GM21381 (cell line): ENCODE measurements at regions not wholly inside any gene's neighbourhood (a gene's known extent, or its start where the extent isn't known, plus 50 kb on each side); places are given as distances from the start of the nearest gene placed in this dataset.

ENCODE experiments used
- ATAC-seq: cut with Tn5 transposase; IDR thresholded peaks from one replicate; pipeline ENCODE4 v1.9.1; 2021; ENCODE audit warnings: mild to moderate bottlenecking, moderate library complexity; ENCODE audit not compliant: unreplicated experiment

GRCh38 chr19:5237939-5238480 lies 102.6 kb downstream of the PTPRS start:
- no peak for ATAC-seq

GRCh38 chr19:5237190-5237780 lies 103.3 kb downstream of the PTPRS start:
- ATAC-seq, result no peak

- ATAC-seq, result no peak
These were observed 105.0 kb downstream of the PTPRS start for GRCh38 chr19:5235458-5236219.

GRCh38 chr19:5234412-5234811 lies 106.2 kb downstream of the PTPRS start:
- ATAC-seq, result no peak

GRCh38 chr19:5232798-5233505 lies 107.7 kb downstream of the PTPRS start:
- ATAC-seq, result no peak

- no peak for ATAC-seq
These were observed 108.5 kb downstream of the PTPRS start for GRCh38 chr19:5231857-5232678.

- ATAC-seq, result no peak
These were observed 109.7 kb downstream of the PTPRS start for GRCh38 chr19:5230730-5231555.

GRCh38 chr19:5229778-5230335 lies 110.8 kb downstream of the PTPRS start:
- ATAC-seq, result no peak

- ATAC-seq, result no peak
These were observed 111.5 kb downstream of the PTPRS start for GRCh38 chr19:5228932-5229777.

GRCh38 chr19:5228490-5228889 lies 112.1 kb downstream of the PTPRS start:
- ATAC-seq, result no peak

GRCh38 chr19:5225486-5226345 lies 114.9 kb downstream of the PTPRS start:
- no peak for ATAC-seq

- no peak for ATAC-seq
These were observed 116.1 kb downstream of the PTPRS start for GRCh38 chr19:5224480-5224879.

- no peak for ATAC-seq
These were observed 117.7 kb downstream of the PTPRS start for GRCh38 chr19:5222821-5223321.

GRCh38 chr19:5222178-5222577 lies 118.4 kb downstream of the PTPRS start:
- ATAC-seq, result no peak

- no peak for ATAC-seq
These were observed 119.7 kb downstream of the PTPRS start for GRCh38 chr19:5220866-5221265.

- no peak for ATAC-seq
These were observed 120.3 kb downstream of the PTPRS start for GRCh38 chr19:5220361-5220760.

GRCh38 chr19:5219551-5220304 lies 120.9 kb downstream of the PTPRS start:
- ATAC-seq, result no peak
